ENCODE measurements at regions not wholly inside any gene's neighbourhood (a gene's known extent, or its start where the extent isn't known, plus 50 kb on each side); places are given as distances from the start of the nearest gene placed in this dataset.

DNA sequence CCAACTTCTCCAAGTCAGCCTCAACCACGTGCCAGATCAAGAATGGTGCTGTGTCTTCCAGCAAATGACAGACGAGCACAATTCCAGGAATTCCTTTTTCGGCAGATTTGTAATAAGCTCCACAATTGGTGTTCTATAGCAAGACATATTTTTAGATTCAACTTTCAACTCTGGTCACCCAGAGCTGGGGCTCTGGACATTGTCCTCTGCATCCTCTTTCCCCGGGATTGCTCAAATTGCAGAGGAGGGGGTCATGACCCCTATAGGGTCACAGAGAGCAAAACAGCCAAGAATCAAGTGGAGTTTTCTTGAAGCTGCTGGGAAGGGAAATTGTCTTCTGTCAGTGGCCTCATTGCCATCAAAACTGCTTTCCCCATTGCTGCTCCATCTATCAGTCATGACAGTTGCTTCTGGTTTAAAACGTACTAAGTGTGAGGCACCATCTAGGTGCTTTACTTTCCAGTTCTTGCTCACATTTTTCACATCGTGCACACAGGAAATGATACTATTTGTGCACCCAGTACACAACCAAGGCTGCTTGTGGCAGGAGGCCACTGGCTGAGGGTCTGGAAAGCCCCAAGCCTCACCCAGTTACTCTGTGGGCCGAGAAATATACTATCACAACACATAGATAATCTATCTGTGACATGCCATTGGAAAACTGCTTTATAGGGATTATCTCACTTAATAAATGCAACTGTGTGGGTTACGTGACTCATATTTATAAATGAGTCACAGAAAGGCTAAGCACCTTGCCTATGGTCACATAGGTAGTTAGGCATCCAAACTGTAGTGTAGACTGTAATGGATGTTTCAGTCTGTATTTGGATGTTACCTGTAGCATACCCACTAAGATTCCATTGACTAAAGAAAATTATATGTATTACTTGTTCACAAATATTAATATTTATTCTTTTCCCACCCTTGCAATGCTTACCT, 91.7 kb upstream of the PHOX2B start:
- Mint-ChIP-seq H3K36me3 (ENCODE audit: low read depth) (no peaks in the 10 kb centered on the region), H3K27ac (no peak overlapping the region), H3K4me3 (no peak overlapping the region), H3K27me3 (peaks cover 4% of the 10 kb centered on the region), H3K9me3 (peaks cover 3% of the 10 kb centered on the region), H3K4me1 (peaks cover 5% of the 10 kb centered on the region)
- CTCF ChIA-PET: no interaction called here
- DNase-seq: no peak
- POLR2A ChIA-PET: no interaction called here

DNA sequence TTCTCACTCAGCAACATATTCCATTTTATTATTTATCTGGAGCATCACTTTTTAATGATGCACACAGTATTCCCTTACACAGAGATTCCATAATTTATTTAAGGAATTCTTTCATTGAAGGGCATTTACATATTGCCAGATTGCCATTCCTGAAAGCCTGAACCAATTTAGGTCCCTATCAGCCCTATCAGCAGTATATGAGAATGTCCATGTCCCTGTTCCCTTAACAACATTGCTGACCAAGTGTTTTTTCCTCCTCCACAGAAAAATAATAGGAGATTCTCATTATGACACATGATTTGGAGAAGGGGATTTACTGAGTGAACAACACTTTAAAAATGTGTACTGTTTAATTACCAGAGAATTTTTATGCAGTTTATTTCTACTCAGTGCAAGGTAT, 90.1 kb upstream of the PHOX2B start:
- CTCF ChIA-PET: no interaction called here
- H3K27ac Mint-ChIP-seq: no peak overlapping the region
- peaks cover 5% of the 10 kb centered on the region for H3K4me1 Mint-ChIP-seq
- no peaks in the 10 kb centered on the region for H3K36me3 Mint-ChIP-seq (ENCODE audit: low read depth)
- no peak overlapping the region for H3K4me3 Mint-ChIP-seq
- H3K9me3 Mint-ChIP-seq: peaks cover 3% of the 10 kb centered on the region
- no peak for DNase-seq
- H3K27me3 Mint-ChIP-seq: peaks cover 4% of the 10 kb centered on the region
- POLR2A ChIA-PET: no interaction called here

DNA sequence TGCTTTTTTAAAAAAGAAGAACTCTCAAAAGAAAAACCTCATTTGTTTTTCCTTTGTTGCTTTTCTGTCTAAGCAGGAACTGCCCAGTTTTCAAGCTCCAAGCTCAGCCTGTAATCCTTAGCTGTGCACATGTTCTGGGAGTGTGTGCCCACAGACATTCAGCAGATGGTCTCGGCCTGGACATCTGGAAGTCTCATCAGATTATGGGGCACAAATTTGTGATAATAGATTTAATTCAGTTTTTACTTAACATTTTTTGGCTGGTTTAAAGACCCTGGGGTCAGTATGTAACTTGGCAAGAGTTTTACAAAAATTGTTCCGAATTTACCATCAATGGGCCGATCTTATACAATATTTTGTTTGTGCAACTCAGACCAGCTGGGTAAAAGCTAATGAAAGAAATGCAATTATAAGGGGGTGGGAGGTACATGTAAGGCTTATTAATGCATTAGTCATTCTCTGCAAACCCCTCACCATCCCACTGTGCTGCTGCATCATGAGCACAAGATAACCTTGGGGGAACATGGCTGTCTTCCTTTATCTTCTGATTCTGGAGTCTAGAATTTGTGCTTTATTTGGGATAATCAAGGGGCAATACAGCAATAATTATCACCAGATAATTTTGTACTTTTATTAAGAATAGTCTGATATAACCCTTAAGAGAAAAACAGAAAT, 86.9 kb upstream of the PHOX2B start:
- Mint-ChIP-seq H3K4me3 (no peak overlapping the region), H3K4me1 (peaks cover 5% of the 10 kb centered on the region), H3K36me3 (ENCODE audit: low read depth) (no peaks in the 10 kb centered on the region), H3K27ac (no peak overlapping the region), H3K9me3 (peaks cover 3% of the 10 kb centered on the region), H3K27me3 (peaks cover 4% of the 10 kb centered on the region)
- DNase-seq: no peak
- CTCF ChIA-PET: no interaction called here
- POLR2A ChIA-PET: no interaction called here

DNA sequence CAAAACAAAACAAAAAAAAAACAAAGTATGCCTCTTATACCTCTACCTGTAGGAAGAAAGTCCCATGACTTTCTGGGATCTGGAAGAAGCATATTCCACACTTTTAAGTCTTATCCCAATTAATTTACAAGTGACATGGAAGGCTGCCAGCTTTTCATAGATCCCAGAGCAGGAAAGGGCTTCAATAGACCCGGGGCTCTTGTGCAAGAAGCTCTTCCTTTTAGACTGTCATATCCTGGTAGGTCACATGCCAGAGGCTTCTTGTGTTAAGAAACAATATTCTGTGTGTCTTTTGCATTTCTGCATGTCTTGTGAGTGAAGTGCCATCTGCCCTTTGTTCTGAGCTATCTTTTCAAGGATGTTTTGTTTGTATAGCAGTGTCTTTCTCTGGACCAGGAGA, 84.4 kb upstream of the PHOX2B start:
- Mint-ChIP-seq H3K36me3 (ENCODE audit: low read depth) (no peaks in the 10 kb centered on the region), H3K9me3 (peaks cover 3% of the 10 kb centered on the region), H3K4me1 (no peaks in the 10 kb centered on the region), H3K4me3 (no peak overlapping the region), H3K27me3 (peaks cover 4% of the 10 kb centered on the region), H3K27ac (no peak overlapping the region)
- ChIA-PET CTCF (interaction anchor here (0.7 kb wide), 1 partner anchor 847 kb away, joined by 4 read pairs; no protein-coding TSS in a partner anchor), POLR2A (no interaction called here)
- DNase-seq: no peak

DNA sequence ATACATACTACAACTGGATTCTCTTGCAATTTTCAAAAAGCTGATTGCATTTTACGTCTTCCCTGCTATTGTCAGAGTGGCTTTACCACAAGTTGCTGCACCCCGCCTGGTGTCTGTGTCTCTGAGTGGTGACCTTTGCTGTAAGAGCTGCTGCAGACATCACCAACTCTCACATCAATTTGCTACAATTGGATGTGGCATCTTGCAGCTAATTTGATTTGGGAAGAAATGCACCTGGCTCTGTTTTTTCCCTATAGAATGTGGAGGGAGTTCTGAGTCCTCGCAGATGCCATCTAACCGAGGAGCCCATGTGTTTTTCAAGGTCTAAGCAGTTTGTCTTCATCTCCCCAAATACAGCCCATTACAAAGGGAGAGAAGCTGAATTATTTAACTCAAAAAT, 73.8 kb upstream of the PHOX2B start:
- H3K9me3 Mint-ChIP-seq: no peaks in the 10 kb centered on the region
- ChIA-PET POLR2A (no interaction called here), CTCF (no interaction called here)
- H3K27me3 Mint-ChIP-seq: peaks cover 15% of the 10 kb centered on the region
- H3K27ac Mint-ChIP-seq: no peak overlapping the region
- H3K4me3 Mint-ChIP-seq: no peak overlapping the region
- no peaks in the 10 kb centered on the region for H3K36me3 Mint-ChIP-seq (ENCODE audit: low read depth)
- DNase-seq: no peak
- H3K4me1 Mint-ChIP-seq: no peaks in the 10 kb centered on the region

DNA sequence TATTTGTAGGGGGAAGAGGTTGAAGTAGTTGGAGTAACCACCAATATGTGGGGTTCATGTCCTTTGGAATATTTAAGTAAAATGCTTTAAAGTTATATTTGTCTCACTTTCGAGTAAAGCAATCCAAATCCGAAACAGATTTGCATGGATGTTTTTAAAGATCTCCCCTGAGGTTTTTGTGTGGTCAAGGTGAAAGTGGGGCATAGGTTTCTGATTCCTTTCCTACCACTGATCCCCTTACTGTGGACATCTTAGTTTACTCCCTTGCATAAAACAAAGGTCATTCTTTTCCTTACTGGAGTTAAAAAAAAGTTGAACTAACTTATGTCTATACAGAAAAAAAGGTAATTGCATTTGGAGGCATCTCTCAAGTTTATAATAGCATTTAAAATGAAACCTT, 71.9 kb upstream of the PHOX2B start:
- no peak overlapping the region for H3K4me3 Mint-ChIP-seq
- peaks cover 13% of the 10 kb centered on the region for H3K27me3 Mint-ChIP-seq
- H3K27ac Mint-ChIP-seq: no peak overlapping the region
- no peaks in the 10 kb centered on the region for H3K9me3 Mint-ChIP-seq
- no peaks in the 10 kb centered on the region for H3K36me3 Mint-ChIP-seq (ENCODE audit: low read depth)
- POLR2A ChIA-PET: no interaction called here
- DNase-seq: no peak
- CTCF ChIA-PET: no interaction called here
- H3K4me1 Mint-ChIP-seq: no peaks in the 10 kb centered on the region

DNA sequence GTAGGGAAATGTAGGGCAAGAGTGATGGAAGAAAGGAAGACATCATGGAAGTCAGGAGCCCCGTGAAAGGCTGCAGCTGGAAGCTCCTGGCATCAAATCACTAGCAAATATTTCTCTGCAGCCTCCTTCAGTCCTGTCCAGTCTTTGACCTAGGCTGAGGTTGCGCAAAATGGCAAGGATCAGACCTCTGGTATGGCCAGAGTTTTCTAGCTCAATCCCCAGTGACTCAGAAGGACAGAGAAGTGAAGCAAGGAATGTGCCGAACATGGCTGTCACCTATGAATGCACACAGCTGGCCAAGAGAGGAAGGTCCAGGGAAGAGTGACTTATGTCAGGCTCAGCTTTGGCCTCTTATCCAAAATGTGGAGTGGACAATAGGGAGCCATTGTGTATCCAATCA, 71.1 kb upstream of the PHOX2B start:
- H3K27ac Mint-ChIP-seq: no peak overlapping the region
- peaks cover 11% of the 10 kb centered on the region for H3K27me3 Mint-ChIP-seq
- ChIA-PET CTCF (no interaction called here), POLR2A (no interaction called here)
- no peaks in the 10 kb centered on the region for H3K36me3 Mint-ChIP-seq (ENCODE audit: low read depth)
- no peaks in the 10 kb centered on the region for H3K9me3 Mint-ChIP-seq
- no peak overlapping the region for H3K4me3 Mint-ChIP-seq
- H3K4me1 Mint-ChIP-seq: no peaks in the 10 kb centered on the region
- no peak for DNase-seq

DNA sequence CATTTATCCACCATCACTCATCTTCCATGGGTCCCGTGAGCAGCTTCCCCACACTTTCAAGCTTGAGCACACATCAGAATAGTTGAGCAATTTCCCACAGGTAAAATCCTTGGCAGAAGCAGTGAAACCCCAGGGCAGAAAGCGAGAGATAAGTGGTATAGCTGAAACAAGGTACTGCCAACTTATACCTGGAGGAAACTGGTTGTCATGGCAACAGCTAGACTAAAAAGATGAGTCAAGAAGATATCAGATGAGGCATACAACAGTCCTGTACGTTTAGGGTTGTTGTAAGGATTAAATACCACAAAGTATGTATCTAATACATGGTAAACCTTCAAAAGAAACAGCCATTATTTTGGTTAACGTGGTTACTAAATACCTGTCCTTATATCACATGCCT, 66.9 kb upstream of the PHOX2B start:
- CTCF ChIA-PET: no interaction called here
- H3K4me3 Mint-ChIP-seq: no peak overlapping the region
- H3K36me3 Mint-ChIP-seq (ENCODE audit: low read depth): no peaks in the 10 kb centered on the region
- no peak overlapping the region for H3K27ac Mint-ChIP-seq
- DNase-seq: no peak
- POLR2A ChIA-PET: no interaction called here
- no peaks in the 10 kb centered on the region for H3K4me1 Mint-ChIP-seq
- H3K27me3 Mint-ChIP-seq: peaks cover 2% of the 10 kb centered on the region
- H3K9me3 Mint-ChIP-seq: no peaks in the 10 kb centered on the region

DNA sequence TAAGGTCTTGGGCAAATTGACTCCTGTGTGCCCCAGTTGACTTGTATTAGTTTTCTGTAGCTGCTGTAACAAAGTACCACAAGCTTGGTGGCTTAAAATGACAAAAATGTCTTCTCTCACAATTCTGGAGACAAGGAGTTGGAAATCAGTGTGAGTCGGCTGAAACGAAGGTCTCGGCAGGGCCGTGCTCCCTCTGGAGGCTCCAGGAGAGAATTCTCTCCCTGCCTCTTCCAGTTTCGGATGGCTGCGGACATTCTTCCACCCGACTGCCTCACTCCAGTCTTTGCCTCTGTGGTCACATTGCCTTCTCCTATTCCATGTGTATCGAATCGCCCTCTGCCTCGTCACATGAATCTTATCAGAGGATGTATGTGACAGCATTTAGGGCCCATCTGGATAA, 66.0 kb upstream of the PHOX2B start:
- Mint-ChIP-seq H3K4me1 (no peaks in the 10 kb centered on the region), H3K4me3 (no peak overlapping the region), H3K27ac (no peak overlapping the region), H3K9me3 (no peaks in the 10 kb centered on the region), H3K36me3 (ENCODE audit: low read depth) (no peaks in the 10 kb centered on the region), H3K27me3 (peaks cover 2% of the 10 kb centered on the region)
- no peak for DNase-seq
- ChIA-PET POLR2A (no interaction called here), CTCF (no interaction called here)

DNA sequence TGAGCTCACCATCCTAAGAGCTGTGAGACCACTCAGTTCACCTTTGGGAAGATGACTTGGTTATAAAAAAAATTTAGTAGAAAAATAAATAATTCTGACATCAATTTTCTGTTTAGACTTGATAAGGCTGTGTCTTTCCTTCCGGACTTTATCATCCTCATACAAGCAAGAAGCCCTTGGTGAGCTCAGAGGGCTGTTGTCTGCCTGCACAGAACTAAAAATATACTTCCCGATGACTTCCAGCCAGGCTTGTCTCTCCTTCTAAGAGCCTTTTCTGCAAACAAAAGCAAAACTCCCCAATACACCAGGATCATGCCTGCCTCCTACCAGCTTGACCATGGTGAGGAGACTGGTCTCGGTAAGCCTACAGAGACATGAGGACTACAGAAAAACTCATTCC, 58.3 kb upstream of the PHOX2B start:
- Mint-ChIP-seq H3K27ac (no peak overlapping the region), H3K9me3 (no peaks in the 10 kb centered on the region), H3K4me3 (no peak overlapping the region), H3K27me3 (peaks cover 7% of the 10 kb centered on the region), H3K4me1 (no peaks in the 10 kb centered on the region), H3K36me3 (ENCODE audit: low read depth) (no peaks in the 10 kb centered on the region)
- ChIA-PET POLR2A (no interaction called here), CTCF (no interaction called here)
- no peak for DNase-seq

DNA sequence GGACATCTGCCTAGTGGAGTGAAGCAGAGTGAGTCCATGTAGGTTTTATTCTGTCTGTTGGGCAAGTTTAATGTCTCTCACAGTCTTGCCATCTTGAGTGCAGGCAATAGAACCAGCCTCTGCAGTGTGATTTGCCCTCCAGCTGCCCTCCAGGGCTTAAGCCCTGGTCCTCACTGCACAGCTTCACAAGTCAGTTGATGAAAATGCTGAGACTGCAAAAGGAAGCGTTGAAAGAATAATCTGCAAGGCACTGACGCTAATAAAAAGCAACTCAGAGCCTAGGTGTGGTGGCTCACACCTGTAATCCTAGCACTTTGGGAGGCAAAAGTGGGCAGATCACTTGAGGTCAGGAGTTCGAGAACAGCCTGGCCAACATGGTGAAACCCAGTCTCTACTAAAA, 54.1 kb upstream of the PHOX2B start:
- Mint-ChIP-seq H3K4me3 (no peak overlapping the region), H3K4me1 (no peaks in the 10 kb centered on the region), H3K27me3 (peaks cover under 1% of the 10 kb centered on the region), H3K27ac (no peak overlapping the region), H3K36me3 (ENCODE audit: low read depth) (no peaks in the 10 kb centered on the region), H3K9me3 (no peaks in the 10 kb centered on the region)
- ChIA-PET CTCF (no interaction called here), POLR2A (no interaction called here)
- DNase-seq: no peak

DNA sequence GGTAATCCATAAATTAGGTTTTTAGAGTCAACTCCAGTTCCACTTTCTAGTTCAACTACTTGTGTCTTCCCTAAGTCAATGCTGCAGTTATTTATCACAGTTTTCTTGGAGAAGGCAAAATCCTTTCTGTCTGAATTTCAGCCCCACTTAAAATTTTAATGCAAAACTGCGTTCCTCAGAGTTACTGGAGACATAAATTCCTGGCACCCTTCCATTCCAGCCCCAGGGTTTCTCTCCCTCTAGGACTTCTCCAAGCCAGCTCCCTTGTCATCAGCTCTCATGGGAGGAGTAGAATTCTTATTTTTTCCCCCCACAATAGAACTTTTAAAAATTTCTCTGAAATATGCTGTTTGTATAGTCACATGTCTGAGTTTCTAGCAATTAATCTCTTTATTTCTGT, 50.6 kb upstream of the PHOX2B start:
- H3K27me3 Mint-ChIP-seq: peaks cover 9% of the 10 kb centered on the region
- ChIA-PET POLR2A (no interaction called here), CTCF (no interaction called here)
- no peak overlapping the region for H3K4me3 Mint-ChIP-seq
- no peak for DNase-seq
- H3K9me3 Mint-ChIP-seq: no peaks in the 10 kb centered on the region
- no peaks in the 10 kb centered on the region for H3K4me1 Mint-ChIP-seq
- no peak overlapping the region for H3K27ac Mint-ChIP-seq
- H3K36me3 Mint-ChIP-seq (ENCODE audit: low read depth): no peaks in the 10 kb centered on the region
